ENCODE measurements at regions not wholly inside any gene's neighbourhood (a gene's known extent, or its start where the extent isn't known, plus 50 kb on each side); places are given as distances from the start of the nearest gene placed in this dataset.

- TF ChIP-seq CTCF (IDR thresholded peaks at IDR 0.05) (no peak), POLR2A (IDR thresholded peaks at IDR 0.05) (no peak)
Measured at GRCh38 chr9:96108691-96109380, 193.1 kb downstream of the HSD17B3 start.
